Testis (tissue), 2 donors: ENCODE measurements at regions not wholly inside any gene's neighbourhood (a gene's known extent, or its start where the extent isn't known, plus 50 kb on each side); places are given as distances from the start of the nearest gene placed in this dataset.

Experiments
- POLR2A ChIP-seq: fragments of 450-650 bp; IDR thresholded peaks from one replicate; pipeline ENCODE4 v1.6.1; 2017; ENCODE audit warnings: antibody characterized with exemption, mild to moderate bottlenecking, moderate library complexity
- TF ChIP-seq, protein P1 (sequence below), 3 experiments: fragments of 450-650 bp in 2 of 3; fragments of 200-600 bp in 1 of 3; sonication (generic) in 1 of 3; IDR thresholded peaks; one replicate each; pipeline ENCODE4 v1.5.1; 2016 to 2019; ENCODE audit warnings: antibody characterized with exemption in 3 of 3, mild to moderate bottlenecking in 2 of 3, moderate library complexity in 1 of 3

DNA sequence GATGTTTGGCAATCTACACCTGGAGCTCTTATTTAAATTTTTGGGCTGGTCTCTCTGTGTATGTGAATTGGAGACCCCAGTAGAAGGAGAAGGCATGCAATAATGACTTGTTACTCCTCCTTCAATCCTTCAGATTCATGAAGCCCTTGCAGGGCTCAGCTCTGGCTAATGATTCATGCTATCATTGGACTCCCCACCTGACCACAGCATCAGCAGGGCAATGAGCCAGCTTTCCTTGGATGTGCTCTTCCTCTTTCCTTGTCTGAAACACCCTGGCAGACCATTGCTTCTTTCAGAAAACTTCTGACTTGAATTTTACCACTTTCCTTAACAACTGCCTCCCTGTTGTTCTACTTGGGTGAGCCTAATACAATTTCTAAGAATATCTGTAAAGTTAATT, 1019.2 kb downstream of the AACS start:
- TF ChIP-seq POLR2A, result no peak
- TF ChIP-seq, protein P1, sequence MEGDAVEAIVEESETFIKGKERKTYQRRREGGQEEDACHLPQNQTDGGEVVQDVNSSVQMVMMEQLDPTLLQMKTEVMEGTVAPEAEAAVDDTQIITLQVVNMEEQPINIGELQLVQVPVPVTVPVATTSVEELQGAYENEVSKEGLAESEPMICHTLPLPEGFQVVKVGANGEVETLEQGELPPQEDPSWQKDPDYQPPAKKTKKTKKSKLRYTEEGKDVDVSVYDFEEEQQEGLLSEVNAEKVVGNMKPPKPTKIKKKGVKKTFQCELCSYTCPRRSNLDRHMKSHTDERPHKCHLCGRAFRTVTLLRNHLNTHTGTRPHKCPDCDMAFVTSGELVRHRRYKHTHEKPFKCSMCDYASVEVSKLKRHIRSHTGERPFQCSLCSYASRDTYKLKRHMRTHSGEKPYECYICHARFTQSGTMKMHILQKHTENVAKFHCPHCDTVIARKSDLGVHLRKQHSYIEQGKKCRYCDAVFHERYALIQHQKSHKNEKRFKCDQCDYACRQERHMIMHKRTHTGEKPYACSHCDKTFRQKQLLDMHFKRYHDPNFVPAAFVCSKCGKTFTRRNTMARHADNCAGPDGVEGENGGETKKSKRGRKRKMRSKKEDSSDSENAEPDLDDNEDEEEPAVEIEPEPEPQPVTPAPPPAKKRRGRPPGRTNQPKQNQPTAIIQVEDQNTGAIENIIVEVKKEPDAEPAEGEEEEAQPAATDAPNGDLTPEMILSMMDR (IDR thresholded peaks at IDR 0.05), result no peak
